ENCODE measurements at regions not wholly inside any gene's neighbourhood (a gene's known extent, or its start where the extent isn't known, plus 50 kb on each side); places are given as distances from the start of the nearest gene placed in this dataset.

DNA sequence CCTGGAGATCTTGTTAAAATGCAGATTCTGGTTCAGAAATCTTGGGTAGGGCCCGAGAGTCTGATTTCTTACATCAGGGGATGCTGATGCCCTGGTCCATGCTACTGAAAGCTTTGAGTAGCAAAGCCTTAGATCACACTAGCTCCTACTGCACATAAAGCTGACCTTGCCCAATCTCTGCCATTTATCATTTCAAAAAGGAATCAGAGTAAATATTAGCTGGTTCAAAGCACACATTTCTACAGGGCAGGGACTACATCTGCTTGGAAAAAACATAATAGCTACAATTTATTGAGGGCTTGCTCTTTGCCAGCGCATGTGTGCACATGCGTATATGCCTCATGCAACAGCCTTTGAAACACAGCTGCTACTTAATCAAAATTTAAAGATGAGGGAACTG lies 440.4 kb upstream of the ARID1B start:
- TF ChIP-seq POLR2A (IDR thresholded peaks at IDR 0.05) = no peak
- TF ChIP-seq, protein P1, sequence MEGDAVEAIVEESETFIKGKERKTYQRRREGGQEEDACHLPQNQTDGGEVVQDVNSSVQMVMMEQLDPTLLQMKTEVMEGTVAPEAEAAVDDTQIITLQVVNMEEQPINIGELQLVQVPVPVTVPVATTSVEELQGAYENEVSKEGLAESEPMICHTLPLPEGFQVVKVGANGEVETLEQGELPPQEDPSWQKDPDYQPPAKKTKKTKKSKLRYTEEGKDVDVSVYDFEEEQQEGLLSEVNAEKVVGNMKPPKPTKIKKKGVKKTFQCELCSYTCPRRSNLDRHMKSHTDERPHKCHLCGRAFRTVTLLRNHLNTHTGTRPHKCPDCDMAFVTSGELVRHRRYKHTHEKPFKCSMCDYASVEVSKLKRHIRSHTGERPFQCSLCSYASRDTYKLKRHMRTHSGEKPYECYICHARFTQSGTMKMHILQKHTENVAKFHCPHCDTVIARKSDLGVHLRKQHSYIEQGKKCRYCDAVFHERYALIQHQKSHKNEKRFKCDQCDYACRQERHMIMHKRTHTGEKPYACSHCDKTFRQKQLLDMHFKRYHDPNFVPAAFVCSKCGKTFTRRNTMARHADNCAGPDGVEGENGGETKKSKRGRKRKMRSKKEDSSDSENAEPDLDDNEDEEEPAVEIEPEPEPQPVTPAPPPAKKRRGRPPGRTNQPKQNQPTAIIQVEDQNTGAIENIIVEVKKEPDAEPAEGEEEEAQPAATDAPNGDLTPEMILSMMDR (IDR thresholded peaks at IDR 0.05) = no peak

Data from prostate gland (tissue), 2 donors.